ENCODE measurements at regions not wholly inside any gene's neighbourhood (a gene's known extent, or its start where the extent isn't known, plus 50 kb on each side); places are given as distances from the start of the nearest gene placed in this dataset.

DNA sequence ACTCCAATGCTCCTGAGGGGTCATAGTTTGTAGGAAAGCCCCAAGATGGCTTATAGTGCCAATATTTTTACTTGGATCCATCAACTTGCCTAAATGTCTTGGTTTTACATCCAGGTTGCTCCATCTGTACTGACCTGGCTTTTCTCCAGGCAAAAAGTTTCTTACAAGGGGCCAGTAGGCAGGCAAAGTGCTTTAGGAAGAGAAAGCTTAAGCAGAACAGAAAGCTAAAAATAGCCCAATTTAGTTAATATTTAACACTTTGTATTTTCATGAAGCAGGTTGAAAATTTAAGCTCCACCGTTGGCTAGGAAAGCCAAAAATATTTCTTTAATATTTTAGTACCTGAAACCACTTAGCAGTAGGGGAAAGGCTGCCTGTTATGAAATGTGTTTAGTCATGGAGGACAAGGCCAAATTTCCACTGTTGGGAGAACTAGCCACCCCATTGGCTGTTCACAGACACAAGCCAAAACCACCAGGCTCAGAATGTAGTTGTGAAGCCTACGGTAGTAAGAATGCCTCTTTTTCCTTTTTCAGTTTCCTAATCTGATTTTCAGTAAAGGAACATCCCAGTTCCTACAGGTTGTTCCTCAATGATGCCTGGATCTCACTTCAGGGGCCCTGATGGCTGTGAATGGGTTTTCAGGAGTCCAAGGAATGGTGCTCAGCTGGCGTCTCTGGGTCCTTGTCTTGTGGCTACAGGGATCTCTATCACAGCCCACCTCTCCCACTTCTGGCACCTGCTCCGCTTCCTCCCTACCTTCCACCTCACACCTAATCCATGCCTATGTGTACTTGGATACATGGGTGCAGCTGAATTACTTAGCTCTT, 324.8 kb downstream of the PMP22 start:
- CTCF ChIA-PET = no interaction called here
- TF ChIP-seq, protein P1, sequence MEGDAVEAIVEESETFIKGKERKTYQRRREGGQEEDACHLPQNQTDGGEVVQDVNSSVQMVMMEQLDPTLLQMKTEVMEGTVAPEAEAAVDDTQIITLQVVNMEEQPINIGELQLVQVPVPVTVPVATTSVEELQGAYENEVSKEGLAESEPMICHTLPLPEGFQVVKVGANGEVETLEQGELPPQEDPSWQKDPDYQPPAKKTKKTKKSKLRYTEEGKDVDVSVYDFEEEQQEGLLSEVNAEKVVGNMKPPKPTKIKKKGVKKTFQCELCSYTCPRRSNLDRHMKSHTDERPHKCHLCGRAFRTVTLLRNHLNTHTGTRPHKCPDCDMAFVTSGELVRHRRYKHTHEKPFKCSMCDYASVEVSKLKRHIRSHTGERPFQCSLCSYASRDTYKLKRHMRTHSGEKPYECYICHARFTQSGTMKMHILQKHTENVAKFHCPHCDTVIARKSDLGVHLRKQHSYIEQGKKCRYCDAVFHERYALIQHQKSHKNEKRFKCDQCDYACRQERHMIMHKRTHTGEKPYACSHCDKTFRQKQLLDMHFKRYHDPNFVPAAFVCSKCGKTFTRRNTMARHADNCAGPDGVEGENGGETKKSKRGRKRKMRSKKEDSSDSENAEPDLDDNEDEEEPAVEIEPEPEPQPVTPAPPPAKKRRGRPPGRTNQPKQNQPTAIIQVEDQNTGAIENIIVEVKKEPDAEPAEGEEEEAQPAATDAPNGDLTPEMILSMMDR (IDR thresholded peaks at IDR 0.05; ENCODE audit: unreplicated experiment) = no peak
- H3K9me3 Mint-ChIP-seq (ENCODE audit: low read depth, unreplicated experiment) = peaks cover 3% of the 10 kb centered on the region
- H3K36me3 Mint-ChIP-seq (ENCODE audit: insufficient read depth, unreplicated experiment) = no peaks in the 10 kb centered on the region
- DNase-seq = no peak
- H3K27ac Mint-ChIP-seq (ENCODE audit: unreplicated experiment) = no peak overlapping the region
- BruUV-seq (replicated peaks) = no TSS peak
- no peaks in the 10 kb centered on the region for H3K27me3 Mint-ChIP-seq (ENCODE audit: unreplicated experiment)
- H3K4me3 Mint-ChIP-seq (ENCODE audit: low read depth, unreplicated experiment) = no peak overlapping the region
- no peaks in the 10 kb centered on the region for H3K4me1 Mint-ChIP-seq (ENCODE audit: low read depth, unreplicated experiment)
- intact Hi-C loops (cut with micrococcal nuclease; ENCODE audit: unreplicated experiment) = no loop called here

DNA sequence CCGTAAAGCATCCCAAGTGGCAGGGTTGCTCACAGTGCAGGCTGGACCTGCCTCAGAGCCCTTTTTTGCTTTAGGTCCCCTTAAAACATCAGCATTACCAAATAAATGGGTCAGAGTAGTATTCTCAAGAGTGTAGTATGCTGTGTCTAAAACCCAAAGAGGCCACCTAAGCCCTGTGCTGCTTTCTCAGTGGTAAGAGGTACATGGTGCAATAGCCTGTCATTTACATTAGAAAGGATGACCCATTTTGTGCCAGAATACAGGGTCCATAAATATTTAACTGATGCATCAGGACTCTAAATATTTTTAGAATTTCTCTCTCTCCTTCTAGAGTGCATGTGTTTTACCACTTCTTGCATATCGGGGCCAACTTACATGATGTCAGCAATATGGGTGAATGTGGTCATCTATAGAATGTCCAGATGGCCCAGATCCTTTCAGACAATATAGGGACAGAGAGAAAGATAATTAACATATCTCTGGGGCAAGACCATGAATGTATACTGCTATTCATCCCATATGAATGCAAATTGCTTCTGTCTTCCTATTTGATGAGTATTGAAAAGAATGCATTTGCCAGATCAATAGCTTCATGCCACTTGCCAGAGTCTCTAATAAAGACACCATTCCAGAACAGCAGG, 329.2 kb downstream of the PMP22 start:
- CTCF ChIA-PET = no interaction called here
- Mint-ChIP-seq H3K27ac (ENCODE audit: unreplicated experiment) (no peak overlapping the region), H3K27me3 (ENCODE audit: unreplicated experiment) (no peaks in the 10 kb centered on the region), H3K4me3 (ENCODE audit: low read depth, unreplicated experiment) (no peak overlapping the region), H3K9me3 (ENCODE audit: low read depth, unreplicated experiment) (peaks cover 9% of the 10 kb centered on the region), H3K36me3 (ENCODE audit: insufficient read depth, unreplicated experiment) (no peaks in the 10 kb centered on the region), H3K4me1 (ENCODE audit: low read depth, unreplicated experiment) (no peaks in the 10 kb centered on the region)
- no TSS peak for BruUV-seq (replicated peaks)
- intact Hi-C loops (cut with micrococcal nuclease; ENCODE audit: unreplicated experiment) = no loop called here
- TF ChIP-seq, protein P1 (IDR thresholded peaks at IDR 0.05; ENCODE audit: unreplicated experiment) = no peak
- DNase-seq = no peak

DNA sequence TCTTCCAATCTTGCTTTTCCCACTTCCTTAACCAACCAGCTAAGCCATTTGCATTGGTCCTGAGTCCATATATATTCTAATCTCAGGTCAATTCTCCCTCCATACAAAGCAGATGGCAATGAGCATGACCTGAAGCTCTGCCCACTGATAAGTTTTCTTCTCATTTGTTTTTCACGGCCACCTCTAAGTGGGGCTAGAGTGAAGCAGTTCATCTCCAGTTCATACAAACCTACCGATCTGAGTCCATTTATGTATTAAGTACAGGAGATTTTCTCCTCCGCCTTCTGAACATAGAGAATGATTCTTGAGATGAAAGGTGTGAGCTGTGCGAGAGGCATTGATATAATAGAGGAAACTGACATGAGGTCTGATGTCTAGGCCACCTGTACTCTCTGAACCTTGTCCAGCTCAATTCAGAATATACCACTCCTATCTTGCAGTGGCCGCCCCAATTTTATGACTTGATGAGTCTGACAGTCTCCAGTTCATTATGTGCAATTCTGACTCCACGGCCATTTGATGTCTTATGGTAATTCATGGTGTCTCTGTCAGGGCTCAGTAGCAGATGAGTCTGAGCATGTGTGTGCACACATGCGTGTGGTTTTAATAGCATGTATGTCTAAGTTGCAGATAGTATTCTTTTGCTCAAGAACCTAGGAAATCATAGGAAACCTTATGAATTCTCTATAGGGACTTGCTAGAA, 329.8 kb downstream of the PMP22 start:
- TF ChIP-seq, protein P1 (IDR thresholded peaks at IDR 0.05; ENCODE audit: unreplicated experiment) = no peak
- Mint-ChIP-seq H3K4me1 (ENCODE audit: low read depth, unreplicated experiment) (no peaks in the 10 kb centered on the region), H3K27me3 (ENCODE audit: unreplicated experiment) (no peaks in the 10 kb centered on the region), H3K36me3 (ENCODE audit: insufficient read depth, unreplicated experiment) (no peaks in the 10 kb centered on the region), H3K9me3 (ENCODE audit: low read depth, unreplicated experiment) (peaks cover 11% of the 10 kb centered on the region), H3K27ac (ENCODE audit: unreplicated experiment) (no peak overlapping the region), H3K4me3 (ENCODE audit: low read depth, unreplicated experiment) (no peak overlapping the region)
- no TSS peak for BruUV-seq (replicated peaks)
- no peak for DNase-seq
- CTCF ChIA-PET = no interaction called here
- intact Hi-C loops (cut with micrococcal nuclease; ENCODE audit: unreplicated experiment) = no loop called here

- CTCF ChIA-PET = no interaction called here
- Mint-ChIP-seq H3K27ac (ENCODE audit: unreplicated experiment) (no peak overlapping the region), H3K4me3 (ENCODE audit: low read depth, unreplicated experiment) (no peak overlapping the region), H3K36me3 (ENCODE audit: insufficient read depth, unreplicated experiment) (no peaks in the 10 kb centered on the region), H3K4me1 (ENCODE audit: low read depth, unreplicated experiment) (no peaks in the 10 kb centered on the region), H3K27me3 (ENCODE audit: unreplicated experiment) (no peaks in the 10 kb centered on the region), H3K9me3 (ENCODE audit: low read depth, unreplicated experiment) (peaks cover 9% of the 10 kb centered on the region)
- BruUV-seq (replicated peaks) = no TSS peak
- no peak for DNase-seq
- intact Hi-C loops (cut with micrococcal nuclease; ENCODE audit: unreplicated experiment) = no loop called here
- TF ChIP-seq, protein P1 (IDR thresholded peaks at IDR 0.05; ENCODE audit: unreplicated experiment) = no peak
Measured at GRCh38 chr17:14933676-14934075, 331.4 kb downstream of the PMP22 start.

Data from Calu3 (cell line).